Spleen (tissue), 7 donors: ENCODE measurements at regions not wholly inside any gene's neighbourhood (a gene's known extent, or its start where the extent isn't known, plus 50 kb on each side); places are given as distances from the start of the nearest gene placed in this dataset.

Experiments used
- POLR2A ChIP-seq, 3 donors: fragments of 450-650 bp; IDR thresholded peaks; one replicate each; pipeline ENCODE4 v1.5.1; 2017; ENCODE audit warnings: antibody characterized with exemption in 3 of 3, mild to moderate bottlenecking in 1 of 3
- TF ChIP-seq, protein P1 (sequence below), 11 experiments: fragments of 200-600 bp in 7 of 11; fragments of 450-650 bp in 4 of 11; sonication (generic) in 4 of 11; IDR thresholded peaks in 8 of 11; conservative IDR thresholded peaks in 3 of 11; 1 replicate in 7 of 11; 2 replicates in 4 of 11; pipeline versions ENCODE4 v1.4.0 to v1.8.0; 2016 to 2021; ENCODE audit warnings: antibody characterized with exemption in 11 of 11, inconsistent platforms in 4 of 11, mild to moderate bottlenecking in 1 of 11
- donor health status: DM: no; HTN: no; CAD: no; lungs with moderate emphysema.
- donor health status: DM: no; HTN: no; CAD: no.
- donor health status: DM: no; HTN: no; CAD: no.

DNA sequence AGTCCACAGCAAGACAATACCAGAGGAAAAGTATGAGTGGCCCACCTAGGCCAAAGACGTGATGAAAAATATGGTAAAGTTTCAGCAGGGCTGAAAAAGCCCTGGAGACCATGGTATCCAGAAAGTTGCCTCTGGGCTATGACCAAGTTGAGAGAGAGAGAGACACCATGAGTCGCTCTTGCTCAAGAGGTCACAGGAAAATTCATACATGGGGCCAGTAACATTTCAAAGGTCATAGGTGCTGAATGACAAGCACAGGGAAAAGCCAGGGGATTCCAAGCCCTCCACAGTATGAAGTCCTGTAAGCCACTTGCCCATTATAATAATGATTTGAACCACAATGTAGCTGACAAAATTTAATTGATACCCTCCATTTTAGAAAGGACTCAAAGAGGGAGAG, 657.7 kb upstream of the CITED2 start:
- TF ChIP-seq, protein P1, sequence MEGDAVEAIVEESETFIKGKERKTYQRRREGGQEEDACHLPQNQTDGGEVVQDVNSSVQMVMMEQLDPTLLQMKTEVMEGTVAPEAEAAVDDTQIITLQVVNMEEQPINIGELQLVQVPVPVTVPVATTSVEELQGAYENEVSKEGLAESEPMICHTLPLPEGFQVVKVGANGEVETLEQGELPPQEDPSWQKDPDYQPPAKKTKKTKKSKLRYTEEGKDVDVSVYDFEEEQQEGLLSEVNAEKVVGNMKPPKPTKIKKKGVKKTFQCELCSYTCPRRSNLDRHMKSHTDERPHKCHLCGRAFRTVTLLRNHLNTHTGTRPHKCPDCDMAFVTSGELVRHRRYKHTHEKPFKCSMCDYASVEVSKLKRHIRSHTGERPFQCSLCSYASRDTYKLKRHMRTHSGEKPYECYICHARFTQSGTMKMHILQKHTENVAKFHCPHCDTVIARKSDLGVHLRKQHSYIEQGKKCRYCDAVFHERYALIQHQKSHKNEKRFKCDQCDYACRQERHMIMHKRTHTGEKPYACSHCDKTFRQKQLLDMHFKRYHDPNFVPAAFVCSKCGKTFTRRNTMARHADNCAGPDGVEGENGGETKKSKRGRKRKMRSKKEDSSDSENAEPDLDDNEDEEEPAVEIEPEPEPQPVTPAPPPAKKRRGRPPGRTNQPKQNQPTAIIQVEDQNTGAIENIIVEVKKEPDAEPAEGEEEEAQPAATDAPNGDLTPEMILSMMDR (IDR thresholded peaks at IDR 0.05 in 8 of 11, conservative IDR thresholded peaks at IDR 0.05 in 3 of 11), result no peak
- TF ChIP-seq POLR2A (IDR thresholded peaks at IDR 0.05), result no peak
